Effector memory CD8-positive, alpha-beta T cell (primary cell): ENCODE measurements at regions not wholly inside any gene's neighbourhood (a gene's known extent, or its start where the extent isn't known, plus 50 kb on each side); places are given as distances from the start of the nearest gene placed in this dataset.

Experiments used
- ATAC-seq: fragments of 150-1000 bp; cut with Tn5 transposase; replicated peaks from 2 replicates; pipeline ENCODE4 v1.10.0; 2021; ENCODE audit warnings: mild to moderate bottlenecking, moderate library complexity
- DNase-seq, 3 experiments: peaks; one replicate each; pipeline ENCODE4 v3.0.0; 2021
- H3K27ac Mint-ChIP-seq, 2 donors: one replicate each; pipeline ENCODE4 v1.8.0; 2022; ENCODE audit warnings: mild to moderate bottlenecking in 2 of 2, mixed read lengths in 2 of 2, moderate library complexity in 2 of 2
- H3K27me3 Mint-ChIP-seq, 2 donors: one replicate each; pipeline ENCODE4 v1.8.0; 2022; ENCODE audit warnings: mixed read lengths in 2 of 2
- H3K36me3 Mint-ChIP-seq: one replicate; pipeline ENCODE4 v1.8.0; 2022; ENCODE audit warnings: mild to moderate bottlenecking, moderate library complexity, mixed read lengths; ENCODE audit not compliant: insufficient read depth
- H3K4me1 Mint-ChIP-seq, 2 donors: one replicate each; pipeline ENCODE4 v1.8.0; 2022; ENCODE audit warnings: low read depth in 2 of 2, mixed read lengths in 2 of 2
- H3K4me3 Mint-ChIP-seq, 2 donors: one replicate each; pipeline ENCODE4 v1.8.0; 2022; ENCODE audit warnings: mild to moderate bottlenecking in 2 of 2, mixed read lengths in 2 of 2, moderate library complexity in 2 of 2
- H3K9me3 Mint-ChIP-seq, 2 donors: one replicate each; pipeline ENCODE4 v1.8.0; 2022; ENCODE audit warnings: mixed read lengths in 2 of 2

DNA sequence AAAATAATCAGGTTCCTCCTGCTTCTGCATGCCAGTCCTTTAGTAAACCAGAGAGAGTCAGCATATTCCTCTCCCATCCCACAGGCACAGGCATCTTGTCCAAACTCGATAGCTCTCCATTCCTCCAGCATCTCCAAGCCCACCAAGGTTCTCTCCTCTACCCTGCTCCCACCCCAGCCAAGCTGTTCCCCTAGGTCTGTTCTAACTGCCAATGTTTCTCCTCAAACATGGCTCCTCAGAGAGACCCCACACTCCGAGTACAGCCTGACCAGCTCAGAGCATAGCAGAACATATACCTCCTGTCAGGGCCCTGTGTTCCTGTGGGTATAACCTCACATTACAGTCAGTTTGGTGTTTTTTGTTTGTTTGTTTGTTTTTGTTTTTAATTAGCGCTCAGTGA lies 177.8 kb downstream of the VEGFA start:
- peaks cover 0 to 6% of the 10 kb centered on the region in 2 donors for H3K27me3 Mint-ChIP-seq
- DNase-seq (no peak), ATAC-seq (no peak)
- H3K4me1 Mint-ChIP-seq, result no peaks in the 10 kb centered on the region
- H3K27ac Mint-ChIP-seq, result no peak overlapping the region
- peaks cover 0 to 1% of the 10 kb centered on the region in 2 donors for H3K9me3 Mint-ChIP-seq
- H3K4me3 Mint-ChIP-seq, result no peak overlapping the region
- no peaks in the 10 kb centered on the region for H3K36me3 Mint-ChIP-seq

- no peak for ATAC-seq
- Mint-ChIP-seq H3K4me1 (no peaks in the 10 kb centered on the region), H3K9me3 (peaks cover 0 to 1% of the 10 kb centered on the region in 2 donors), H3K36me3 (no peaks in the 10 kb centered on the region), H3K4me3 (no peak overlapping the region), H3K27me3 (no peaks in the 10 kb centered on the region), H3K27ac (no peak overlapping the region)
- DNase-seq, result no peak
Measured at GRCh38 chr6:43946641-43947363, 176.8 kb downstream of the VEGFA start.

GRCh38 chr6:43945768-43946080 lies 175.7 kb downstream of the VEGFA start:
- DNase-seq (no peak), ATAC-seq (no peak)
- H3K27me3 Mint-ChIP-seq, result no peaks in the 10 kb centered on the region
- no peak overlapping the region for H3K4me3 Mint-ChIP-seq
- no peaks in the 10 kb centered on the region for H3K36me3 Mint-ChIP-seq
- H3K4me1 Mint-ChIP-seq, result no peaks in the 10 kb centered on the region
- H3K27ac Mint-ChIP-seq, result no peak overlapping the region
- H3K9me3 Mint-ChIP-seq, result peaks cover 0 to 1% of the 10 kb centered on the region in 2 donors

- H3K36me3 Mint-ChIP-seq, result no peaks in the 10 kb centered on the region
- H3K27ac Mint-ChIP-seq, result no peak overlapping the region
- no peaks in the 10 kb centered on the region for H3K4me1 Mint-ChIP-seq
- H3K27me3 Mint-ChIP-seq, result no peaks in the 10 kb centered on the region
- H3K9me3 Mint-ChIP-seq, result peaks cover 0 to 1% of the 10 kb centered on the region in 2 donors
- no peak for DNase-seq
- H3K4me3 Mint-ChIP-seq, result no peak overlapping the region
- no peak for ATAC-seq
Measured at GRCh38 chr6:43944908-43945767, 175.1 kb downstream of the VEGFA start.

GRCh38 chr6:43943781-43944250 lies 173.8 kb downstream of the VEGFA start:
- DNase-seq, result no peak
- no peaks in the 10 kb centered on the region for H3K27me3 Mint-ChIP-seq
- no peaks in the 10 kb centered on the region for H3K4me1 Mint-ChIP-seq
- no peaks in the 10 kb centered on the region for H3K36me3 Mint-ChIP-seq
- no peak overlapping the region for H3K4me3 Mint-ChIP-seq
- H3K27ac Mint-ChIP-seq, result no peak overlapping the region
- no peak for ATAC-seq
- peaks cover 0 to 1% of the 10 kb centered on the region in 2 donors for H3K9me3 Mint-ChIP-seq

DNA sequence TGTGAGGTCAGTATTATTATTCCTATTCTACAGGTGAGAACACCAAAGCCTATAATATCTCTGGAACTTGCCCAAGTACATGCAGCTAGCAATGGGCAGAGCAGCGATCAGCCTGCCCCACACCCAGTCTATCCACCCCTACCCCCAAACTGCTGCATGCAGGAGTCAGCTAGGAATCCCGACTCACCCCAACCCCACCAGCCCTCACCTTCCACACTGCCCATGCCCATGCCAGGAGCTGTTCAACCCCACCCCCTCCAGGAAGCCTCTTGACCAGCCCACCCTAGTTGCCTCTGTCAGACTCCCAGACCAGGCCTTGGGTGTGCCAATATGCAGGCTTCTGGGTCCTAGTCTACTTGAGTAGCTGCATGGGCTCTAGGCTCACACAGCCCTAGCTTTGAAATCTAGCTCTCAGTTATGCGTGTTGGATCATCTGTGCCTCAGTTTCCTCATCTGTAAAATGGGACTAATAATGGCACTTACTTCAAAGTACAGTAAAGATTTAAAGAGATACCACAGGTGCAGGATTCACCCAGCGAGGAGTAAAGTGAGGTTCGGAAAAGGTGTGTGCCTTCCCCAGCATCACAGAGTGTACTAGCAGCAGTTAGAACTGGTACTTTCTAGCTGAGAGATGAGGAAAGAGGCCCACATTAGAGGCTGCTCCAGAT lies 173.2 kb downstream of the VEGFA start:
- H3K36me3 Mint-ChIP-seq, result no peaks in the 10 kb centered on the region
- peaks cover 0 to 1% of the 10 kb centered on the region in 2 donors for H3K9me3 Mint-ChIP-seq
- no peaks in the 10 kb centered on the region for H3K27me3 Mint-ChIP-seq
- DNase-seq (no peak), ATAC-seq (no peak)
- no peak overlapping the region for H3K27ac Mint-ChIP-seq
- no peak overlapping the region for H3K4me3 Mint-ChIP-seq
- no peaks in the 10 kb centered on the region for H3K4me1 Mint-ChIP-seq

DNA sequence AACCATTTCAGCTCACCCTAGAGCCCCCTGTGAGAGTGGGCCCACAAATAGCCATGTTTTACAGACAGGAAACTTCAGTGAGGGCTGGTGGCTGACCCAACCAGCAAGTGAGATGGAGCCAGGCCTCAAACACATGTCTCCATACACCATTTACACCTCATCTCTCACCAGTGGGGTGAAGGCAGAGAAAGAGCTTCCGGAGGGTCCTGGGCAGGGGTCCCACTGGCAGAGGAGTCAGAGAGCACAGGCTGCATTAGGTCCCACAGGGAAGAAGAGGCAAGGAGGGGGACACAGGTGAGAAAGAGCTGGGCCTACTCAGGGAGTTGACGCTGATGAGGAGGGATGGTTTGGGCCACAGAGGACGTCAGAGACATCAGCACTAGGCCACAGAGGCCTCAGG lies 172.6 kb downstream of the VEGFA start:
- no peaks in the 10 kb centered on the region for H3K4me1 Mint-ChIP-seq
- ATAC-seq, result no peak
- H3K9me3 Mint-ChIP-seq, result peaks cover 0 to 1% of the 10 kb centered on the region in 2 donors
- no peak for DNase-seq
- no peak overlapping the region for H3K4me3 Mint-ChIP-seq
- no peaks in the 10 kb centered on the region for H3K27me3 Mint-ChIP-seq
- no peaks in the 10 kb centered on the region for H3K36me3 Mint-ChIP-seq
- no peak overlapping the region for H3K27ac Mint-ChIP-seq

DNA sequence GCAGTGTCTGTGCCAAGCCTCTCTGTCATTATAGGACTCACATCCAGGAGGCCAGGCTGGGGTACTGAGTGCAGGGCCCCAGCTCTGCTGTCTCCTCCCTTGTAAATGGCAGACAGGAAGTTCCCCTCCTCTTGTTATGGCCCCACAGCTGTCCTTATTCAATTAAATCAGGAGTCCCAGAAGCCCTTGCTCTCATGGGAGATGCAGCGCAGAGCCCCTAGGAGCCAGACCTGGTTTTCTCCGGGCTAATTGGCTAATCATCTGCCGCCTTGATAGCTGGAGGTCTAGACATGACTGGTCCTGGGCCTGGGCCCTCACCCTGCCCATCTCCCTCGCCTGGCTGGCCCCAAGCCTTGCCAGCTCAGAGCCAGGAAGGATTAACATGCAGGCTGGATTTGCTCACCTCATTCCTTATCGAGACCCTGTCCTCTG lies 172.0 kb downstream of the VEGFA start:
- no peaks in the 10 kb centered on the region for H3K27me3 Mint-ChIP-seq
- no peak for ATAC-seq
- no peak overlapping the region for H3K27ac Mint-ChIP-seq
- H3K4me3 Mint-ChIP-seq, result no peak overlapping the region
- no peak for DNase-seq
- H3K9me3 Mint-ChIP-seq, result peaks cover 0 to 1% of the 10 kb centered on the region in 2 donors
- no peaks in the 10 kb centered on the region for H3K36me3 Mint-ChIP-seq
- no peaks in the 10 kb centered on the region for H3K4me1 Mint-ChIP-seq

GRCh38 chr6:43941174-43941573 lies 171.2 kb downstream of the VEGFA start:
- no peak overlapping the region for H3K27ac Mint-ChIP-seq
- H3K36me3 Mint-ChIP-seq, result no peaks in the 10 kb centered on the region
- DNase-seq, result no peak
- no peaks in the 10 kb centered on the region for H3K27me3 Mint-ChIP-seq
- H3K4me3 Mint-ChIP-seq, result no peak overlapping the region
- no peaks in the 10 kb centered on the region for H3K9me3 Mint-ChIP-seq
- no peak for ATAC-seq
- H3K4me1 Mint-ChIP-seq, result no peaks in the 10 kb centered on the region

GRCh38 chr6:43940393-43941087 lies 170.5 kb downstream of the VEGFA start:
- Mint-ChIP-seq H3K27ac (no peak overlapping the region), H3K27me3 (no peaks in the 10 kb centered on the region), H3K9me3 (no peaks in the 10 kb centered on the region), H3K4me1 (no peaks in the 10 kb centered on the region), H3K36me3 (no peaks in the 10 kb centered on the region), H3K4me3 (no peak overlapping the region)
- ATAC-seq, result no peak
- no peak for DNase-seq

- DNase-seq (no peak), ATAC-seq (no peak)
- no peaks in the 10 kb centered on the region for H3K9me3 Mint-ChIP-seq
- H3K4me1 Mint-ChIP-seq, result no peaks in the 10 kb centered on the region
- H3K27me3 Mint-ChIP-seq, result no peaks in the 10 kb centered on the region
- H3K27ac Mint-ChIP-seq, result no peak overlapping the region
- no peak overlapping the region for H3K4me3 Mint-ChIP-seq
- no peaks in the 10 kb centered on the region for H3K36me3 Mint-ChIP-seq
Measured at GRCh38 chr6:43940071-43940392, 170.0 kb downstream of the VEGFA start.

DNA sequence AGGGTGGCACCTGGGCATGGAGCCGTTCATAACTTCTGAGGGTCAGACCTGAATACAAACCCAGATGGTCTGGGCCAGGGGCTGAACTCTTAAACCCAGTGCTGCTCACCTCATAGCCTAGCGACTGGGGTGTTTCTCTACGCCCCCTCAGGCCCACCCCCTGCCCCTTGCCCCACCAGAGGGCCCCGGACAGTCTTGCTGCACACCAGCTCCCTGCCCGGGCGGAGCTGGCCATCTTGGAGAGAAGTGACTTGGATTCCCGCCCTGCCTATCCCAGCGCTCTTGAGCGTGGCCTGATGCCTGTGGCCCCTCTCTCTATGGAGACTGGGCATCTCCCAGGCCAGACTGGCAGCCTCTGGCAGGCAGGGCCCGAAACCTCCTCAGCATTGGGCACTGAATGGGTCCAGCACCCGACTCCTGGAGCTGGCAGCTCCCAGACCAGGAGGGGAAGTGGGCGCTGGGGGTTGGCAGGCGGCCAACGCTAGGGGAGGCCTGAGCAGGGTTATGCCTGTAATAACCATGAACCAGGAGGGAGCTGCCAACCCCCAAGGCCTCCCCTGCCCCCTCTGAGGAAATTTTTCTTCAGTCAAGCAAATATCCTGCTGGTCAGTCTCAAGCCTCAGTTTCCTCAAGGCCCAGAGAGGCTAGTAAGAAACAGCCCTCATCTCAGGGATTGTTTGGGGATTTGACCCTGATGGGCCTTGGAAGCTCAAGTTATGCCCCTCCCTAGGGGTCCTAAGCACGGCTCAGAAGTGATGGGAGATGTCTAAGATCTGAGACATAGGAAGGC lies 169.5 kb downstream of the VEGFA start:
- no peaks in the 10 kb centered on the region for H3K9me3 Mint-ChIP-seq
- no peaks in the 10 kb centered on the region for H3K36me3 Mint-ChIP-seq
- no peaks in the 10 kb centered on the region for H3K27me3 Mint-ChIP-seq
- no peak for ATAC-seq
- H3K4me1 Mint-ChIP-seq, result no peaks in the 10 kb centered on the region
- no peak for DNase-seq
- H3K4me3 Mint-ChIP-seq, result no peak overlapping the region
- no peak overlapping the region for H3K27ac Mint-ChIP-seq
